D721Med (cell line): ENCODE measurements at regions not wholly inside any gene's neighbourhood (a gene's known extent, or its start where the extent isn't known, plus 50 kb on each side); places are given as distances from the start of the nearest gene placed in this dataset.

ENCODE experiments used
- DNase-seq: peaks from one replicate; pipeline ENCODE4 v3.0.0; 2011; ENCODE audit warnings: low spot score; ENCODE audit not compliant: insufficient read length
- FAIRE-seq: peaks from 2 replicates; lab custom pipeline; 2011; peaks lifted over from hg19 to GRCh38; lab: Jason Lieb, UNC
- TF ChIP-seq, protein P1 (sequence below): IDR thresholded peaks from 2 replicates; pipeline ENCODE4 v1.5.1; 2012; ENCODE audit warnings: mild to moderate bottlenecking, control low read depth; ENCODE audit not compliant: insufficient read depth; ENCODE audit errors: missing control alignments

DNA sequence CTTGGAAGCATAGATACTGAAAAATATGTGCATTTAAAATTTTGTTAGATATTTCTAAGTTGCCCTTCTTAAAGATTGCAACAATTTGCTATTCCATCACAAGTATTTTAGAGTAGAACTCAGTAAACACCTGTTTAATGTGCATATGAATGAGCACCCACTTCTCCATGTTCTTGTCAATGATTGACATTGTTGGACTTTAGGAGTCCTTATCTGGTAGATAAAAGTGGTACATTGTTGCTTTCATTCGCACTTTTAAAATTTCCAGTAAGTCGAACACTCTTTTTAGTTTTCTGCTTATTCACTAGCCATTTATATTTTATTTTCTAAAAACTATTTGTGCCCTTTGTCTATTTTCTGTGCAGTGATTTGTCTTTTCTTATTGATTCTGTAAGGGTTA is 478.3 kb downstream of the SOX2 start:
- TF ChIP-seq, protein P1, sequence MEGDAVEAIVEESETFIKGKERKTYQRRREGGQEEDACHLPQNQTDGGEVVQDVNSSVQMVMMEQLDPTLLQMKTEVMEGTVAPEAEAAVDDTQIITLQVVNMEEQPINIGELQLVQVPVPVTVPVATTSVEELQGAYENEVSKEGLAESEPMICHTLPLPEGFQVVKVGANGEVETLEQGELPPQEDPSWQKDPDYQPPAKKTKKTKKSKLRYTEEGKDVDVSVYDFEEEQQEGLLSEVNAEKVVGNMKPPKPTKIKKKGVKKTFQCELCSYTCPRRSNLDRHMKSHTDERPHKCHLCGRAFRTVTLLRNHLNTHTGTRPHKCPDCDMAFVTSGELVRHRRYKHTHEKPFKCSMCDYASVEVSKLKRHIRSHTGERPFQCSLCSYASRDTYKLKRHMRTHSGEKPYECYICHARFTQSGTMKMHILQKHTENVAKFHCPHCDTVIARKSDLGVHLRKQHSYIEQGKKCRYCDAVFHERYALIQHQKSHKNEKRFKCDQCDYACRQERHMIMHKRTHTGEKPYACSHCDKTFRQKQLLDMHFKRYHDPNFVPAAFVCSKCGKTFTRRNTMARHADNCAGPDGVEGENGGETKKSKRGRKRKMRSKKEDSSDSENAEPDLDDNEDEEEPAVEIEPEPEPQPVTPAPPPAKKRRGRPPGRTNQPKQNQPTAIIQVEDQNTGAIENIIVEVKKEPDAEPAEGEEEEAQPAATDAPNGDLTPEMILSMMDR = no peak
- FAIRE-seq (no peak), DNase-seq (no peak)

DNA sequence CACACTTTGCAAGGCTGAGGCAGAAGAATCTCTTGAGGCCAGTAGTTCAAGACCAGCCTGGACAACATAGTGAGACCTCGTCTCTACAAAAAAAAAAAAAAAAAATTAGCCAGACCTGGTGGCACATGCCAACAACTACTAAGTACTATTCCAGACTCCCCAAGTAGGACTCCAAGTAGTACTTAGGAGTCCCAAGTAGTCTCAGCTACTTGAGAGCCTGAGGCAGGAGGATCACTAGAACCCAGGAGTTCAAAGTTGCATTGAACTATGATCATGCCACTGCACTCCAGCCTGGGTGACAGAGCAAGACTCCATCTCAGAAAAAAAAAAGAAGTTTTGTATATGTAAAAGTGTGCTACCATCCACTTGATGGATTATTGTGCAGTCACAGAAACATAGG is 486.6 kb downstream of the SOX2 start:
- TF ChIP-seq, protein P1 = no peak
- DNase-seq = no peak
- FAIRE-seq = no peak

DNA sequence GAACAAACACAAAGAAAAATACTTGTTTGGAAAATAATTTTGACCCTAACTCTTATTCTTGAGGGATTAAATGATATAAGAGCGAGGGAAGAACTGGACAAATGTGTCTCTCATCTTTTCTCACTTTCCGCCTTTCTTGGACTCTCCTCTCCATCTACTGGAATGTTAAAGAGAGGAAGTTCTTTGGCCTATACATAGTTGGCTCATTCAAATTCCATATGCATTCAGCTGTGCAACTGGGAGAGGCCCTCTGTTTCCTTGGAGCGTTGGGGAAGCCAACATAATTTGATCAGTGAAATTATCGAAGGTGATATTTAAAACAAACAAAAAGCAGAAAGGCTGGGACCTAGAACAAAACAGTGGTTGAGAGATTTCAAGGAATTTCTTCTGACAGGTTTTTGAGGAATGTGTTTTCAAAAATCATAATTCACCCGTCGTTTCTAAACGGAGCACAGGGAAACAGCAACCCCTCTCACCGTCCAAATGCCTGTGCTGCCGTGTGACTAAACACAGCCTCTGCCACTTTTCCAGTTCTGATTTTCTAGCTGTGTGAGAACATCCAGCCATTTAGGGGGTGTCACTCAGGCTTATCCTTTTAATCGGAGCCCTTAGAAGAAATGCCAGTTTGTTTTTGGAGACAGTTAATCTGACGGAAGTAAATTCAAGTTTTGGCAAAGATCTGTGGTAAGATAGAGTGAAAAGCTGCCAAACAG is 489.9 kb downstream of the SOX2 start:
- TF ChIP-seq, protein P1 = no peak
- FAIRE-seq (no peak), DNase-seq (no peak)

- FAIRE-seq (no peak), DNase-seq (no peak)
Observed at GRCh38 chr3:182212479-182213076, 500.9 kb downstream of the SOX2 start.

DNA sequence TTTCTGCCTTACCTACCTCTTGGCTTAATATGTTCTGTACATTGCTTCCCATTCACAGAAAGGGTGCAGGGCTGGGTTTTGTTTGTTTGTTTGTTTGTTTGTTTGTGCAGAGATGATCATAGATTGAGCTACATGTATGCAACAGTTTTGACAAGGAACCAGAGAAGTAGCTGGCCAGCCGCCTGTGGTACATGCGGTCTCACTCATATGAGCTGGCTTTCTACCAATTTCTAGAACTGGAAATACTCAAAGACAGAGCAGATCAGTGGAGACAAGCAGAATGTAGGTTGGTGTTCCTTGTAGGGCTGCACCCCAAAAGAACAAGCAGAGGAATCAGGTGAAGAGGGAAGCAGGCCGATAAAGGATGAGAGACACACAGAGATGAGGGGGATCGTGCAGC is 502.7 kb downstream of the SOX2 start:
- no peak for DNase-seq
- TF ChIP-seq, protein P1 = no peak
- FAIRE-seq = no peak

More at GRCh38 chr3:182212479-182213076, 500.9 kb downstream of the SOX2 start:
- TF ChIP-seq, protein P1 = no peak

- DNase-seq (no peak), FAIRE-seq (no peak)
- TF ChIP-seq, protein P1 = no peak
Observed at GRCh38 chr3:182215881-182216280, 504.2 kb downstream of the SOX2 start.
